Myocyte (in vitro differentiated cells): ENCODE measurements at regions not wholly inside any gene's neighbourhood (a gene's known extent, or its start where the extent isn't known, plus 50 kb on each side); places are given as distances from the start of the nearest gene placed in this dataset.

Experiments used
- DNase-seq: peaks from one replicate; pipeline ENCODE4 v3.0.0-alpha.2; 2012; ENCODE audit warnings: low read depth

DNA sequence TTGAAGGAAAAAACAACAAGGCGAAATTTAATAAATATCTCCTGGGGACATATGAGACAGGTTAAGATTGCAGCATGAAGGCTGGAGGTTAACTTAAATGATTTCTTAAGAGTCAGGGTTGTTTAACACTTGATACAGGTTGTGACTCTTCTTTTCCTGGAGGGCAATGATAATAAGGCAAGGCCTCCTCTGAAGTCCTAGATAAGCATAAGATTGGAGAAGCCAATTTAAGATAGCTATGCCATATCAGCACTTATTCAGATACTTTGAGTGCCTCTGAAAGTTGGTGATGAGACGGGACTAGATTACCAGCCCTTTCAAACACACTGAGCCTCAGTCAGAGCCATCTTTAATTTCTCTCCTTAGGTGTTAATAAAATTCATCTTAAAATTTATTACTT, 350.8 kb downstream of the FBXO8 start:
- DNase-seq: no peak

DNA sequence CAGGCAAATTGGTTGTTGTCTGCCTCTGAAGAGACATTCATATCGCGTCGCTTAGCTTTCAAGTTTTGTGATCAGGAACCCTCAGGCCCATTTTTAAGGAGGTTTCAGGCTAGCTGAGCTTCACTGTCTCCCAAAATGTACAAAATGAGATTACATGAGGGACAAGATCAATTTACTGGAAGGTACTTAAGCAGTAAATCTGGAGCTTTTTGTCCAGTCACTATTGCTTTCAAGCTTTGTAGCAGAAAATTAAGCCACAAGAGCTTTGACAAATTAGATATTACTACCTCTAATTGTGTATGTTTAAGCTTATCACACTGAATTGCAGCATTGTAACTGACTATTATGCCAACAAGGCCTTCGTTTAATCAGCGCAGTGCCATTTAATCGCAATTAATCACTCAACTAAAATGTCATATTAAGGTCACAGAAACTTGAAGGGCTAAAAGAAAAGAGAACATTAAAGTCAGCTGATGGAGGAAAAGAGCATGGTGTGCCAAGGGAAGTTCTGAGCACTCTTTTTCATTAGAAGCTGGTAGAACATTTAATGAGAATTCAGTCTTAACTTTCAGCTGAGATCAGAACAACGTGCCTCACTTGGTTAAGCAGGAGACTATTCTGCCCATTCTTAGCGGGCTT, 353.0 kb downstream of the FBXO8 start:
- no peak for DNase-seq

- DNase-seq: no peak
These were observed 353.5 kb downstream of the FBXO8 start for GRCh38 chr4:173929921-173930320.

DNA sequence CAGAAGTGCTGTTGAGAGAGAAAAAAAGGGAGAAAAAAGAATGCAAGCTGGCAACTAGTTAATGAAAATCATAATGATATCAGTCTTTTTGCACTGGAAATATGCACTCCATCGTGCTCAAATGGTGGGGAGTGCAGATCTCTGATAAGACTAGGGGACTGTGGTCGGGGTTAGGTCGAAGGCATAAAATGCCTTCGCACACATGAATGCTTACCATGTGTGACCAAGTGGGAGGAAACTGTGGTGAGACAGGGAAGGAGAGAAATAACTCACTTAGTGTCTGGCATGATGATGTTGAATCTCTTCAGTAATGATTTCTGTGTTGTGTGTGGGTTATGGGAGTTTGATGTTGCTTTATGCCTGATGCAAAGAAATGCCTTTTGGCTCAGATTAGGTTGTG, 358.9 kb downstream of the FBXO8 start:
- DNase-seq: no peak

GRCh38 chr4:173919861-173920260, 363.6 kb downstream of the FBXO8 start:
- DNase-seq: no peak

DNA sequence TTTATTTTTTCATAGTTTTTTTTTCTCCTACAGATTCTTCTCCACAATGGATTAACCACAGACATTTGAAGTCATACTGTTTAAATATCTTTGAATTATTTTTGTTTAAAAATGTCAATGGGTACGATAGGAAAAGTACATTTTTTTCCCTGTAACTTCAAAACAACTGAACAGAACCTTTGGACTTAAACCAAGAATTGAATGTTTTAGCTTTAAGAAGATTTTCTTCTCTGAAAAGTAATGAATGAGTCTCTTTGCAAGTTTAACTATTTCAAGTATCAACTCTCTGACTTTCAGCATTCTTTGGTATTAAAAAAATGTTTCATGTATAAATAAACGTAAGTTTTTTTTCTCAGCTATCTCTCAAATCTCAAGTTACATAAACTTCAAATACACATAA, 364.3 kb downstream of the FBXO8 start:
- DNase-seq: no peak

- peak; percentile 22 for DNase-seq
These were observed 366.1 kb downstream of the FBXO8 start for GRCh38 chr4:173917255-173917960.

GRCh38 chr4:173913496-173913895, 370.0 kb downstream of the FBXO8 start:
- no peak for DNase-seq

- no peak for DNase-seq
These were observed 371.1 kb downstream of the FBXO8 start for GRCh38 chr4:173912384-173912783.

GRCh38 chr4:173910891-173911290, 372.6 kb downstream of the FBXO8 start:
- DNase-seq: no peak

DNA sequence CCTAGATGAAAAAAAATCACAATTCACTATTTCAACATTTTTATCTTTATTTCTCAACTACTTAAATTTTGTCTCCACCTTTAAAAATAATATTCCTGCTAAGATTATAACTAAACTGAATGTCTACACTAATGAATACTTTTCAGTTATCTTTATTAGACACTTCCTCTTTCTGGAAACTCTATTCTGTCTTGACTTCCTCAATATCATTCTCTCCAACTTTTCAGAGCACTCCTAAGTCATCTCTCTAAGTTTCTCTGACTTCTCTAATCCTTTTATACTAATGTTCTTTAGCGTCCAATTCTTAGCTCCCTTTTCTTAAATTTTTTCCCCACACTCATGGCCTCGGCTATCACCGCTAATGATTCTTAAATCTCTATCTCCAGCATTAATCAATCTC, 374.2 kb downstream of the FBXO8 start:
- DNase-seq: no peak

DNA sequence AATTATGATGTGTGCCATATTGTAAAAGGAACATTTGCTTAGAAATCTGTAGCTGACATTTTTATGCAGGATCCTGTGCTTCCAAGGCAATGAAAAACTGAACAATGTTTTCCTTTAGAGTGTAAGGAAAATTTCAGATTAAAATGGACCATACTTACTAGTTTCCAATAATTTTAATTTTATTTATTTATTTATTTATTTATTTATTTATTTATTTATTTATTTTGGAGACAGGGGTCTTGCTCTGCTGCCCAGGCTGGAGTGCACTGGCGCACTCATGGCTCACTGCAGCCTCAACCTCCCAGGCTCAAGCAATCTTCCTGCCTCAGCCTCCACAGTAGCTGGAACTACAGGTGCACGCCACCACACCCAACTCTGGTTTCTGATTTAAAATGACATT, 369.8 kb upstream of the HAND2 start:
- DNase-seq: no peak

DNA sequence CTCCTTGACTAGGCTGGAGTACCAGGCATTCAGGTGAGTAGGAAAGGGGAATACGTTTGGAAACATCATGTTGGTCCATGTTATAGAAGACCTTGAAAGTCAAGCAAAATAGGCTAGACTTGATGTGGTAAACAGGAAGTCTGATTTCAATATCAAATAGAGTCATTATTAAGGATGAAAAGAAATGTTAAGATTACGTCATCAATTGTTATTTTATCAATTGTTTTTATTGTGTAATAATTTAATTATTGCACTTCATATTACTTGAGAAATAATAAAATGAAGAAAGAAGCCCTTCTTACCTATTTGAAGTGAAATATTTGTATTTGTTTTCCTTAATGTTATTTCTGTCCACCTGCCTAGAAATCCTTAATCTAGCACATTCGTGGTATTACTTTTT, 361.0 kb upstream of the HAND2 start:
- no peak for DNase-seq

DNA sequence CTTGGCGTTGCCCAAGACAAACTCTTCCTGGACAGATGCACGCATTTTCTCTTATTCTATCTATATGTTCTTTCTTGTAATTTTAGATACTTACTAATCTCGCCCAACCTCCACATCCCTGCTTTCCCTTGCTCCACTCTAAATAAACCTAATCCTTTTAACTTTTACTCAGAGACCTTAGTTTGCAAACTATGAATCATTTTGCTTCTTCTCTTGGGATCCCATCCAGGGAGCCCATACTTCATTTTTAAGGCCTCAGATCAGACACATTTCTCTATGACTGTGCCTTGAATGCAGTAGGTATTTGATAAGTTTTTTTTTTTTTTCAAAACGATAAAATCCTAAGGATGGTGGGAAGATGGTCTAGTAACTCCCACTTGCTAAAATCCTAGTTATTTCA, 353.8 kb upstream of the HAND2 start:
- DNase-seq: no peak

- DNase-seq: no peak
These were observed 350.9 kb upstream of the HAND2 start for GRCh38 chr4:173880897-173881296.

DNA sequence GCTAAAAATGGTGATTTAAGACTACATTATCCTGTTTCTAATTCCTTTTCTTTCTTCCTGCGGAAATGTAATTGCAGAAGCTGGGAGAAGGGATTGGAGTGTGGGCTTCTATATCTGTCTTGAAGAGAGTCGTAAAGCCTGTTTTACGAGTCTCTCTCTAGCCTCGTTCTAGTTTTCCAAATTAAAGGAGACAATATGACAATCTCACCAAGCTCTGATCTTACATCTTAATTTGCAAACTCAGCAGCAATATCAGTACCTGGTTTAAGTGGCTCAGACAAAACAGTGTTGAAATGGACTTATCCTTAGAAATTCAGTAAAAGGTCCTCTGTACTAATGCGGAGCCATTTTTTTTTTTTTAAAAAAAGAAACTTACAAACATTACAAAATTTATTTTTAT, 349.5 kb upstream of the HAND2 start:
- DNase-seq: no peak

- no peak for DNase-seq
These were observed 348.7 kb upstream of the HAND2 start for GRCh38 chr4:173878701-173879100.

- DNase-seq: no peak
These were observed 341.6 kb upstream of the HAND2 start for GRCh38 chr4:173871643-173872042.

DNA sequence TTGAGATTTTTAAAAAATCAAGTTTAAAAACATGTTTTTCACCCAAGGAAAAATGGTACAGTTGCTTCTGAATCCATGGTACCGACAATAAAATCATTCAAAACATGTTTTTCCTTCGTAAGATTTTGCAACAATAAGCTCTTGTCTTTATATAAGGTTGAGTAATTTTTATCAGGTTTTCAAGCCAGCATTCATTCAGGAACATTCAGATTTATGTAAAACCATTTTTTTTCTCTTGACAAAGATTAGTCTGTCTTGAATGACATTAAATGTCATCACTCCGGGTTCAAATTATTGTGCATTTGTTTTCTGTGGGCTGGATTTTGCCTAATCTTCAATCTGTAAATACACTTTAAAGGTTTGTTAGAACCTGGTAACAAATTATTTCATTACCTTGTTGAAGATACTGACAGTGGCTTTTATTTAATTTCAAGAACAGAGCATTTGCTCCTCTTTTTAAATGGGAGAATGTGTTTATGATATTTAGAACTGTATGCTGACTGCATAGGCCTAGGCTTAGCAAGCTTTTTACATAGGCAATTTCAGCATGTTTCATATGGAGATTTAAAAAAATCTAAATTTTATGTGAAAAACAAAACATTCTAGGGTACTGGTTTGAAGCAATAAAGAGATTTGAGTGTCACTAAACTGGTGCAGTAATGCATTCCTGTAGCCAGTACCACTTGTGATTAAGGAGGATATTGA, 336.4 kb upstream of the HAND2 start:
- DNase-seq: no peak

DNA sequence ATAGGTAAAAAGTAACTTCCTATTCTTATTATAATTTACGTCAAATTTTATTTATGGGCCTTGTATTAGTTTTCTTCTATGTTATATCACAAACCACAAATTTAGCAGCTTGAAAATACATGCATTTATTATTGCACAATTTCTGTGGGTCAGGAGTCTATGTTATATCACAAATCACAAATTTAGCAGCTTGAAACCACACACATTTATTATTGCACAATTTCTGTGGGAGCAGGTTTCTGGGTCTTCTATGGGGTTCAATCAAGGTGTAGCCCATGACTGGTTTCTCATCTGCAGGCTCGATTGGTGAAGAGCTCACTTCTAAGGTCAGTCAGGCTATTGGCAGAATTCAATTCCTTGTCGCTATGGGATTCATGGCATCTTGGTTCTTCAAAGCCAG, 332.7 kb upstream of the HAND2 start:
- DNase-seq: no peak

GRCh38 chr4:173860094-173860493, 330.1 kb upstream of the HAND2 start:
- DNase-seq: peak; percentile 6

DNA sequence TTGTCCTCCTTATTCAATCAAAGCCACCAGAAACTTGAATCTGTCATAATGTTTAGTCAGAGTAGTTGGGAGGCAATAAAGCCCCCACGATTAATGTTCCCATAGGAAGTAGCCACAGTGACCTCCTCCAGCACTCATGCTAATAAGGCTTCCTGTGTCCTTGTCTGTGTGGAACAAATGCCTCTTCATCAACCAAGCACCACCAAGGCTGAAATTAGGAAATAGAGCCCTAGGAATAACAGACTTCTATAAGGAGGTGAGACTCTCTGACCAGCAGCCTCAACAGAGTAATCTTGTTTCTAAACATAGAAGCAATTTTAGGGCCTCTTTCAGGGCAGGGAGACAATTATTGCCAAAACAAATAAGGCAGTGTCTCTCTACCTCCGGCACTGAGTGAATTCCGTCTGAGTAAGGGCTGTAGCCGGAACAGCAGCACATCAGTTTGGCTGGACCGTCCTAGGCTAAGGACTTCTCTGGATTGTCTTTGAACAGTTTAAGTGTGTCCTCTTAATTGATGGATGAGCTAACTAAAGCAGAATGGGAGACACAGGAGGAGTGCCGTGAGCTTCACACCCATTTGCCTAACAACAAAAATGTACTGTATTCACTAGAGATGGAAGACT, 329.2 kb upstream of the HAND2 start:
- DNase-seq: no peak
